ENCODE measurements at regions not wholly inside any gene's neighbourhood (a gene's known extent, or its start where the extent isn't known, plus 50 kb on each side); places are given as distances from the start of the nearest gene placed in this dataset.

GRCh38 chr6:44676246-44676790 lies 288.8 kb downstream of the CDC5L start:
- TF ChIP-seq EZH2 (IDR thresholded peaks at IDR 0.05; ENCODE audit: insufficient read depth, poor library complexity, severe bottlenecking) (no peak), EZH2phosphoT487 (IDR thresholded peaks at IDR 0.05; ENCODE audit: insufficient read depth, low read depth) (no peak)

Measured in GM23248 (cell line).